ENCODE measurements at regions not wholly inside any gene's neighbourhood (a gene's known extent, or its start where the extent isn't known, plus 50 kb on each side); places are given as distances from the start of the nearest gene placed in this dataset.
"Not testable (repeated sequence)": the region's sequence is repeated elsewhere in the genome, so short reads cannot be mapped to it uniquely, and the experiment has no call there.

DNA sequence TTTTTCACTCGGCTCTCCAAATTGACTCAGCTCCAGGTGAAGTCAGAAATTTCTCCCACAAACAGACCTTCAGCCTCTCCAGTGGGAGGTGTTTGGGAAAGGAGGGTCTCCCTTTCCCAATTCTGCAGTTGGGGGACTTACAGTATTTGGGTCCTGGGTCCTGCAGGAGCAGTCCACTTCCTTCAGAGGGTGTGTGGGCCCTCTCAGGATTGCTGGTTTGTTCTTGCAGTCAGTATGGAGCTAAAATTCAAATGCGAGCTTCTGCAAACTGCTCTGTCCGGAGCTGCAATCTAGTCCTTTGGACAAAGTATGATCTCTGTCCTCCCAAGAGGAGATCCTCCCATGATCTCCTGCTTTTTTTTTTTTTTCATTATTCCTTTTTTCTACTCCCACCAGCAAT, 87.9 kb upstream of the MSTN start:
- DNase-seq, result no peak

DNA sequence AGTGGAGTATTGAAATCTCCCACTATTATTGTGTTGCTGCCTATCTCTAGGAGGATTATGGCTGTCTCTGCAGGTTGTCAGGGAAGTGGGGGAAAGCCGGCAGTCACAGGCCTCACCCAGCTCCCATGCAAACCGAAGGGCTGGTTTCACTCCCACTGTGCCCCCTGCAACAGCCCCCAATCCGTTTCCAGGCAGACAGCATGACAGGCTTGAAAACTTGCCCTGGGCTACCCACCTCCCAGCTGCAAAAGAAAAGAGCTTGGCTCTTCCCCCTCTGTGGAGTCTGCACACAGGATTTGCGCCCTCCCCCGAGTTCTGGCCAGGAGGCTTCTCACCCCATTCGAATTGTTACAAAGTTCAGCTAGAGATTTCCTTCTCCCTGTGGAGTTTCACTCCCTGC, 87.4 kb upstream of the MSTN start:
- peak; percentile 14 for DNase-seq

DNA sequence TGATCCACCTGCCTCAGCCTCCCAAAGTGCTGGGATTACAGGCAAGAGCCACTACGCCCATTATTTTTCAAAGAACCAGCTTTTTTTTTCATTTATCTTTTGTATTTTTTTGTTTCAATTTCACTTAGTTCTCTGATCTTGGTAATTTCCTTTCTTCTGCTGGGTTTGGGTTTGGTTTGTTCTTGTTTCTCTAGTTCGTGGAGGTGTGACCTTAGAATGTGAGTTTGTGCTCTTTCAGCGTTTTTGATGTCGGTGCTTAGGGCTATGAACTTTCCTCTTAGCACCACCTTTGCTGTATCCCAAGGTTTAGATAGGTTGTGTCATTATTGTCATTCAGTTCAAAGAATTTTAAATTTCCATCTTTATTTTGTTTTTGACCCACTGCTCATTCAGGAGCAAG, 86.7 kb upstream of the MSTN start:
- no peak for DNase-seq

DNA sequence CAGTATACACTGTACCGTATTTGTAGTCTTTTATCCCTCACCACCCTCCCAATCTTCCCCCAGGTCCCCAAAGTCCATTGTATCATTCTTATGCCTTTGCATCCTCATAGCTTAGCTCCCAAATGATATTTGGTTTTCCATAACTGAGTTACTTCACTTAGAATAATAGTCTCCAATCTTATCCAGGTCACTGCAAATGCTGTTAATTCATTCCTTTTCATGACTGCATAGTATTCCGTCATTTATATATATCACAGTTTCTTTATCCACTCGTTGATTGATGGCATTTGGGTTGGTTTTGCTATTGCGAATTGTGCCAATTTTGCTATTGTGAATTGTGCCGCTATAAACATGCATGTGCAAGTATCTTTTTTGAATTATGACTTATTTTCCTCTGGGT, 83.6 kb upstream of the MSTN start:
- not testable (repeated sequence) for DNase-seq

DNA sequence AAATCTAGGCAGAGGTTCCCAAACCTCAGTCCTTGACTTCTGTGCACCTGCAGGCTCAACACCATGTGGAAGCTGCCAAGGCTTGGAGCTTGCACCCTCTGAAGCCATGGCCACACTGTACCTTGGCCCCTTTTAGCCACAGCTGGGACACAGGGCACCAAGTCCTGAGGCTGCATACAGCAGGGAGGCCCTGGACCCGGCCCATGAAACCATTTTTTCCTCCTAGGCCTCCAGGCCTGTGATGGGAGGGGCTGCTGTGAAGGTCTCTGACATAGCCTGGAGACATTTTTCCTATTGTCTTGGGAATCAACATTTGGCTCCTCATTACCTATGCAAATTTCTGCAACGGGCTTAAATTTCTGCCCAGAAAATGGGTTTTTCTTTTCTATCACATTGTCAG, 77.9 kb upstream of the MSTN start:
- not testable (repeated sequence) for DNase-seq

DNA sequence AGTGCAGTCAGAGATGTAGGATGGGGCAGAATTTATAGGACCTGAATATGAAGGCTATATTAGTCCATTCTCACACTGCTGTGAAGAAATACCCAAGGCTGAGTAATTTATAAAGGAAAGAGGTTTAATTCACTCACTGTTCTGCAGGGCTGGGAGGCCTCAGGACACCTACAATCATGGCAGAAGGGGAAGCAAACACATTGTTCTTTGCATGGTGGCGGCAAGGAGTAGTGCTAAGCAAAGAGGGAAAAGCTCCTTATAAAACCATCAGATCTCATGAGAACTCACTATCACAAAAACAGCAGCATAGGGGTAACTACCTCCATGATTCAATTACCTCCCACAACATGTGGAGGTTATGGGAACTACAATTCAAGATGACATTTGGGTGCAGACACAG, 76.8 kb upstream of the MSTN start:
- no peak for DNase-seq

DNA sequence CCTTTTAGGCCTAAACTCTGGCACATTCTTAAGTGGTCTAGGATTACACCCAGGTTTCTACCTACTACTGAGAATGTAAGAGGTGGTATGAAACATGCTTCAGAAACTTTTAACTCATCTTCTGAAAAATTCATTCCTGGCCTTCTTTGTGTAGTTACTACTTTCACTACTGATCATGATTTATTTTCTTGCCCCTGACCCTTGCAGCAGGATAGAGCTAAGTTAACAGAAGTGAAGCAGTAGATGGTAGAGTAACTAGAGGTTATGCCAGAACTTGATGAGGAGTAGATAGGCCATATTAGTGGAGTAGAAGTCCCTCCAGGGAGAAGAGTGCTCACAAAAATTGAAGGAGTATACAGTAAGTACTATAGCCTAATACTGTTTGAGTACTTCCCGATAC, 75.5 kb upstream of the MSTN start:
- no peak for DNase-seq

DNA sequence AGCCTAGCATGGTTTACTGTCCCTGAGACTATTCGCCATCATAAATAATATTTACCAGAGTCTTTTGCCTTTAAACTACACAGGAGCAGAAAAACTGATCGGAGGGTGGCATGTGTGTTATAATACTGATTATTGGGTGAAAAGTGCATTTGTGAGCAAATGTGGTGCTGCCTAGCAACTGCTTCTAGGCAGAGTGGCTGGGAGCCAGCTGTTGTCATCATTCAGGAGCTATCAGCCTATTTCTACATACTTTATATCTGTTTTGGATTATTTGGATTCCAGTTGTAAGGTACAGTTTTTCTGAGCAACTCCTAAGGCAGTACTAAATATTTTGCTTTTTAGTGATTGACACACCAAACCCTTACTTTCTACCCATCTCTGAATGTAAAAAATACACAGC, 75.0 kb upstream of the MSTN start:
- DNase-seq, result no peak

DNA sequence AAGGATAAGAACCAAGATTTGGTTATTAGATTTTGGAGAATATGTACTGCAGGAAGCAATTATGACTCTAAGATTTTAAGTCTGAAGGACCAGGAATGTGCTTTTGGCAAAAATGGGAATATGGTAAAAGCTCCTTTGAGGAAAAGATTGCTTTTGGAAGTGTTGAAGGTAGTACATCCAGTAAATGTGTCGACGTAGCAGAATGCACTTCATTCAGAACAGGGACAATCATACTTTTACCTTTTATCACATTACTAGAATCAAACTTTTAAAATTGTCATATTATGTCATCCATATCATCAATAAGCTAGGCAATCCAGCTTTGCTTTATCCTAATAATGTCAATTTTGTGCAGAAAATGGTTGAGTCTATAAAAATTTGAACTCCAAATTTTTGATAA, 74.3 kb upstream of the MSTN start:
- DNase-seq, result no peak

DNA sequence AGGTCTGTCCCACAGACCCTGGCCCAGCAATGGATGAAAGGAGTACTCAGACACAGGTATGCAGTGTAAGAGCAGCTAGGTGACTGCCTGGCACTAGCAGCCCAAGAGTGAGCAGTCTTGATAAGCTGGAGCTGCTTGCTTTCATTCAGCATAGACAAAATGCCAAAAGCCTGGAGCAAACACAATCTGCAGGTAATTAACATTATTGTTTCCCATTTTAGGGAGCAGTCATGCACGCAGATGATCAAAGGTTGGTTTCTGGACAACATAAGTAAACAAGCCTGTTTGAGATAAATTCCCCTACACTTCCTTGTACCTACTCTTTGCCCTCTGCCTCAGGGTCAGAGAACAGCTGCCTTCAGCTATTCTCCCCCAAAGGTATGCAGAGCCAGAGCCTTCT, 73.7 kb upstream of the MSTN start:
- no peak for DNase-seq

DNA sequence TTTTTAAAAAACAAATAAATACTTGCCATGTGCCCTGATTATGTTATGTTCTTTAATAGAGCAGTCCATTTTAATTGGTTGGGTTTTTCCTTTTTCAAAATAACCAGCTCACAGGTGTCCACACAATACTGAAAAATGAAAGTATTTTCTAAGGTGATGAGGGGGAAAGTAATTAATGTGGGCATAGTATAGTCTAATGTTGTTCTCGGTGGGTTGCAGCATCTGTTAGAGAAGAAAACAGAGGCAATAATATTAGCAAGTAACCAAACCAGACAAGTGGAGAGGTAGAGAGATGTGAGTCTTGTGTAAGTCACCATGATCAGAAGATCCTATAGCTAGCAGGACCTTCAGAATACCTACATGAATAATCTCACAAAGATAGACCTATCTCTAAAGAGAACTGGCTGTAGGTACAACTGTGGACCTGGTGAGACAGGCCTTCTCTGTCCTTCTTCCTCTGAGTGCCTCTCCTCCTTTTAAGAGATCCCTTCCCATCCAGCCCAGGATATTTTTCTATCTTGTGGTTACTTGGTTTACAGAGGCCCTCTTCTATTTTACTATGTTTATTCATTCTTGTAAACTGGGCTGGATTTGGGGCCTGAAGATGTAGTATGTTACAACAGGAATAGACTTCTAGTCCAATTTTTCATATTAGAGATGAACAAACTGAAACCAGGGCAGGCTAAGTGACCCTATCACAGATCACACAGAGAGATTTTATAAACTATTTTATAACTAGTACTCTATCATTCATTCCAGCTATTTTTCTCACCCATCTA, 67.1 kb upstream of the MSTN start:
- no peak for DNase-seq

DNA sequence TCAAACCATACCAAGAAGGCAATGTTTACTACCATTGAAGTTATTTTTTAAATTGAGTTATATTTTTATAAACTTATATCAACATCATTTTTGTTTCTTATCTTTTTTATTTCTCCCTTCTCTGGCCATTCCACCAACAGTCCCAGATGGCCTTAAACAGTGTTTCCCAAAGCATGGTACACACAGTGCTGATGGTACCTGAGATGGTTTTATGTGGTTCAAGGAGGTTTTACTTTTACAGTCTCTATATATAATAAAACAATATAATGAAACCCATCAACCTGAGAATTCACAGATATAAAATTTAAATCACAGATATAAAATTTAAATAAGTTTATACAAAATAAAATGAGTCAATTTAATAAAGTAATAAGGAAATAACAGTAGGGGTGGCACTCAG, 65.1 kb upstream of the MSTN start:
- DNase-seq, result no peak

DNA sequence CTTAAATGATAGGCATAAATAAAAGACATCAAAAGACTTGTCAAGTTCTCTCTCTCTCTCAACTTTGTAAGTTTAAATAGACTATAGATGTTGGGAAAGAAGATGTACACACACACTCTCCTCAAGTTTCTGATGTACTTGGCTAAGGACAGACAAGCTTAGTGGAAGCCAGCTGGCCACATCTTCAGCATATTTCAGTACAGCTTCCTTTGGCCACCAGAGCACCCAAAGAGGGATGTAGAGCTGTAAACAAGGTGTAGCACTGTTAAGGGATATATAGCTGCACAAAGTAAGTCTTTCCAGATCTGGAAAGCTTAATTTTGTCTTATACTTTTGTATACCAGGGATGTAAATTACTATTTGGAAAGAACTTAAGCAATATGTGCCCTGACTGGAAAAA, 64.3 kb upstream of the MSTN start:
- no peak for DNase-seq

DNA sequence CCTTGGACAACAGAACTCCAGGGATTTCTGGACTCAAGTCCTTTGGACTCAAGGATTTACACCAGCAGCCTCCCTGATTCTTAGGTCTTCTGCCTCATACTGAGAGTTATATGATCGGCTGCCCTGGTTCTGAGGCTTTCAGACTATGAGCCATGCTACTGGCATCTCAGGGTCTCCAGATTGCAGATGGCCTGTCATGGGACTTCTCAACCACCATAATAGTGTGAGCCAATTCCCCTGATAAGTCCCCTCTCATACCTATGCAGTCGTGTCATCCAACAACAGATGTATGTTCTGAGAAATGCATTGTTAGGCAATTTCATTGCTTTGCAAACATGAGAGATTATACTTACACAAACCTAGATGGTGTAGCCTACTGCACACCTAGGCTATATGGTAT, 61.4 kb upstream of the MSTN start:
- DNase-seq, result no peak

DNA sequence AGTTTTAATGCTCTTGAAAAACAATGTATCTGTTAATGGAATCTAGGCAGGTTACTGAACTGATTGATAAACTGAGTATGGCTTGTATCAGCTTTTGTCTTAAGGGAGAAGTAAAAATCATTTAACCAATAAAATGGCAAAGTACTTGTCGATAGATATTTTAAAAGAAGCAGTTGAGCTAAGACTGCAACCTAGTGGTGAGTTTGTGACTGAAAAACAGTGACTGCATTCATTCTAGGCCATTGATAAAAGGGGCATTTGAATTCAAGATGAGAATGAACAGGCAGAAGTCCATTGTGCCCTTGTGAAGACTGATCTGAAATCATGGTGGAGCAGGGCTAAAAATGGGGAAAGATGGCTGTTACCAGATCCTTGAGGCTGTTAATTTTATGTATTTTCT, 59.4 kb upstream of the MSTN start:
- DNase-seq, result no peak

DNA sequence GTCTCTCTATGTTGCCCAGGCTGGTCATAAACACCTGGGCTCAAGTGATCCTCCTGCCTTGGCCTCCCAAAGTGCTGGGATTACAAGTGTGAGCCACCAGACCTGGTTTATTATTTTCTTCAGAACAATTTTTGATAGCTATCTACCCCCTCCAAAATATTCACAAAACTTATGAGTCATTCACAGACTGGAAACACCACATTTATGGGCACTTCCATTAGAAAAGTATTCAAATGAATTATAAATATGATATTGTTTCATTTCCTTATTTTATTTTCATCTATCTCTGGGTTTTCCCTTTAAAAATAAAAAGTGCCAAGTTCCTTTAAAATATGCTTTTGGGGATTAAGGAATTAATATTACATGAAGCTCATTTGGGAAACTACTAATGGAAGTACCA, 58.8 kb upstream of the MSTN start:
- no peak for DNase-seq

DNA sequence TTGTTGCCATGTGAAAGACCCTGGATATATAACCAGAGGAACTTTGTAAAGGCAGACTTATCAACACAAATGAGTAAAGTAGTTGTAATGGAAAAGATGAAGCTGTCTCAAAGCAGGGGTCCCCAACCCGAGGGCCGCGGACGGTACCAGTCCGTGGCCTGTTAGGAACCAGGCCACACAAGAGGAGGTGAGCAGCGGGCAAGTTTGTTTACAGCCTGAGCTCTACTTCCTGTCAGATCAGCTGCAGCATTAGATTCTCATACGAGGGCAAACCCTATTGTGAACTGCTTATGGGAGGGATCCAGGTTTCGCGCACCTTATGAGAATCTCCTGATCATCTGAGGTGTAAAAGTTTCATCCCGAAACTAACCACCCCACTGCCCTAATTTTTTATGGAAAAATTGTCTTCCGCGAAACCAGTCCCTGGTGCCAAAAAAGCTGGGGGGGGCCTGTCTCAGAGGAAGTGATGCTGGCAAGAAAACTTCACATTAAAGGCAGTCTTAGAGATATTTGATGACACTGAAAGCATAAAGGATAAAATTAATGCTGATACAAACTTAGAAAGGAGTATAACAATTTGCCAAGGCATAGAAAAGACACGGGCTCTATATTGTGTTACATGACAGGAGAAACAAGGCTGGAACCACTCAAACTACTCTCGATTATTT, 57.5 kb upstream of the MSTN start:
- DNase-seq, result no peak

DNA sequence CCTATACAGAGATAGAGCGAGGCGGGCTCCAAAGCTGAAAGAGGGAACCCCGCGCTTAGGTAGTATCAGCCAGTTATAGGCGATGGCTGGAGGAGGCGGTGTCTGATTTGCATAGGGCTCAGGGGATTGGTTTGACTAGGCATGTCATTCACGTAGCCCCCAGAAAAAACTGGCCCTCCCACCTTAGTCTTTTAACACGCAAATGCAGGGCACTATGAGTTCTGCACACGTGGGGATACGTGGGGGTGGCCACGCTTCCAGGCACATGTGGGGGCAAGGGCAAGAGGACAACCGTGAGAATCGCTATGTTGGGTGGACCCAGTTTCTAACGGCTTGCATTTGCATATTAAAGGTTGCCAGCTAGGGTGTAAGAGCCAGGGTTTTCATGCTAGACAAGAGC, 56.7 kb upstream of the MSTN start:
- no peak for DNase-seq

DNA sequence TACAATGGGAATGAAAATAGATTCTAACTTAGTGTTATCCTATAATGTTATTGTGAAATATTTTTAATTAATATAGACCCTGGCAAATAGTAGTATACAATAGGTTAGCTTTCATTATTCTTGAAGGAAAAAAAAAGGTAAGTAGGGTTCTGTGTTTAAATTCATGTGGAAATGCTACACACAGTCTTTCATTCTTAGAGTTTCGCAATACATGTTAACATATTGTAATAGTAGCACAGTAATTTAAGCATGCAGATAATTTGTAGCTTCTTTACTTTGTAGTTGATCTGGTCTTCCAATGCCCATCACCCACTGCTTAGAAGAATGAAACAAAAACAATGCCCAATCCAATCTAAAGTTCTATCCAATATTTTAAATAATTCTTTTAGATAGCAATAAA, 54.8 kb upstream of the MSTN start:
- no peak for DNase-seq

DNA sequence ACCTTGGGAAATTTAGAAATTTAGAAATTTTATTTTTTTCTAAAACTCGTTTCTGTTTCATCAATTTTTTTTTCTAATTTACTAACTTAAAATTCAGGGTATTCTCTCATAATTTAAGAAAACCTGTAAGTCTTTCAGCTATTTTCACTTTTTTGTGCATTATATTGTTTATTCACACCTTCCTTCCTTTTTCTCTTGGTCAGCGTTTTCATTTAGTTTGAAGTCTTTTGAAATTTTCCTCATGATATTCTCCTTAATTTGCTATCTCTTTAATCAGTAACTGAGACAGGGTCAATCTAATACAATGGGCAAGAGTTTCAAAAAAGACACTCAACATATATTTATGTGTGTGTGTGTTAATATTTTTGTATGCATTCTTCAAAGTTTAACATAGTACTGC, 50.5 kb upstream of the MSTN start:
- DNase-seq, result no peak

All from NCI-H774 (cell line).